Cardiac muscle cell (in vitro differentiated cells and primary cell): ENCODE measurements at regions not wholly inside any gene's neighbourhood (a gene's known extent, or its start where the extent isn't known, plus 50 kb on each side); places are given as distances from the start of the nearest gene placed in this dataset.

Experiments
- DNase-seq, 2 donors: peaks; one replicate each; pipeline versions ENCODE4 v3.0.0 to v3.0.0-alpha.2; 2010 to 2017; ENCODE audit warnings: low read depth in 1 of 2, low spot score in 1 of 2
- H3K27ac ChIP-seq: fragments of 200-600 bp; sonication (generic); 2 replicates; pipeline ENCODE4 v1.5.1; 2016
- H3K27me3 ChIP-seq: fragments of 200-600 bp; sonication (generic); 2 replicates; pipeline ENCODE4 v1.6.0; 2016; ENCODE audit warnings: control low read depth
- H3K36me3 ChIP-seq: fragments of 200-600 bp; sonication (generic); 2 replicates; pipeline ENCODE4 v1.5.1; 2016; ENCODE audit warnings: control low read depth
- H3K4me1 ChIP-seq: fragments of 200-600 bp; sonication (generic); 2 replicates; pipeline ENCODE4 v1.8.1; 2017; ENCODE audit warnings: low read depth, mild to moderate bottlenecking, mixed run types
- H3K4me3 ChIP-seq: fragments of 200-600 bp; sonication (generic); 2 replicates; pipeline ENCODE4 v1.5.1; 2016; ENCODE audit warnings: mild to moderate bottlenecking
- H3K9me3 ChIP-seq: fragments of 200-600 bp; sonication (generic); 2 replicates; pipeline ENCODE4 v1.5.1; 2017; ENCODE audit warnings: low read depth, mild to moderate bottlenecking, control low read depth
- TF ChIP-seq, protein P1 (sequence below): IDR thresholded peaks from 2 replicates; pipeline ENCODE4 v1.5.1; 2012; ENCODE audit warnings: low read depth, mild to moderate bottlenecking, low read length

DNA sequence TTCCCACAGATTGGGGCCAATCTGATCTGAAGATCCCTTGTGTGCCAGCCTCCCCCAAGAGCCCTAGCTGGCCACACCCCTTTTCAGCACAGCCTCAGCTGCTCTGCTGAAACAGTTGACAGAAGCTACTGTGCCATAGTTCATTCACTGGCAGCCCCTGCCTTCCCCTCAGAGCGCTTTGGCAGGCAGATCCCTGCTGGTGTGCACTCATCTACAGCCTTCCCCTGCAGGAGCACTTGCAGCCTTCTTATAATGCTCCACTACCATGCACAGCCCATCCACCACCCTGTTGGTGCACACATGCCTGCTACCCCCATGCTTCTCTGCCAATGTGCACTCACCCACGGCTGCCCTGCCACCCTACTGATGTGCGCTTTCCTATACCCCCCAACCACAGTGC, 471.3 kb downstream of the MTRR start:
- H3K27me3 ChIP-seq, result no peaks in the 10 kb centered on the region
- H3K36me3 ChIP-seq, result no peaks in the 10 kb centered on the region
- no peak overlapping the region for H3K27ac ChIP-seq
- no peak overlapping the region for H3K4me3 ChIP-seq
- TF ChIP-seq, protein P1, sequence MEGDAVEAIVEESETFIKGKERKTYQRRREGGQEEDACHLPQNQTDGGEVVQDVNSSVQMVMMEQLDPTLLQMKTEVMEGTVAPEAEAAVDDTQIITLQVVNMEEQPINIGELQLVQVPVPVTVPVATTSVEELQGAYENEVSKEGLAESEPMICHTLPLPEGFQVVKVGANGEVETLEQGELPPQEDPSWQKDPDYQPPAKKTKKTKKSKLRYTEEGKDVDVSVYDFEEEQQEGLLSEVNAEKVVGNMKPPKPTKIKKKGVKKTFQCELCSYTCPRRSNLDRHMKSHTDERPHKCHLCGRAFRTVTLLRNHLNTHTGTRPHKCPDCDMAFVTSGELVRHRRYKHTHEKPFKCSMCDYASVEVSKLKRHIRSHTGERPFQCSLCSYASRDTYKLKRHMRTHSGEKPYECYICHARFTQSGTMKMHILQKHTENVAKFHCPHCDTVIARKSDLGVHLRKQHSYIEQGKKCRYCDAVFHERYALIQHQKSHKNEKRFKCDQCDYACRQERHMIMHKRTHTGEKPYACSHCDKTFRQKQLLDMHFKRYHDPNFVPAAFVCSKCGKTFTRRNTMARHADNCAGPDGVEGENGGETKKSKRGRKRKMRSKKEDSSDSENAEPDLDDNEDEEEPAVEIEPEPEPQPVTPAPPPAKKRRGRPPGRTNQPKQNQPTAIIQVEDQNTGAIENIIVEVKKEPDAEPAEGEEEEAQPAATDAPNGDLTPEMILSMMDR, result no peak
- H3K9me3 ChIP-seq, result no peaks in the 10 kb centered on the region
- H3K4me1 ChIP-seq, result no peaks in the 10 kb centered on the region
- DNase-seq, result peak; percentile 0 to 10

DNA sequence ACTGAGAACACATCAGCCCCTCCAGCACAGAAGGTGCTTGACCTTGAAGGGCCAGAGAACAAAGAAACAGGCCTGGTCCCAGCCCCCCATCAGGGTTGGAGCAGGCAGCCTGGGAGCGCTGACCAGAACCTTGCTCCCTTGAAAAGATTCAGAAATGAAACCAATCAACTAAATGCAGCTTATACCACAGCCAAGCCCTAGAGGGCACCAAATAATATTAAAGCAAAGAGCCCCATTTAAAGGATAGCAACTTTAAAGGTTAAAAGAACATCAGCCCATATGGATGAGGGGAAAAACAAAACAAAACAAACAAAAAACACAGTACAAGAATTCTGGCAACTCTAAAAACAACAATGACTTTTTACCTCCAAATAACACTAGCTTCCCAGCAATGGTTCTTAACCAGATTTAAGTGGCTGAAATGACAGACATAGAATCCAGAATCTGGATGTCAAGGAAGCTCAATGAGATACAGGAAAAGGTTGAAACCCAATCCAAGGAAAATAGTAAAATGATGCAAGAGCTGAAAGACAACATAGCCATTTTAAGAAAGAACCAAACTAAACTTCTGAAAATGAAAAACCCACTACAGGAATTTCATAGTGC, 471.9 kb downstream of the MTRR start:
- Histone ChIP-seq H3K27ac (no peak overlapping the region), H3K9me3 (no peaks in the 10 kb centered on the region), H3K4me3 (no peak overlapping the region), H3K4me1 (no peaks in the 10 kb centered on the region), H3K27me3 (no peaks in the 10 kb centered on the region), H3K36me3 (no peaks in the 10 kb centered on the region)
- DNase-seq, result peak; percentile 26 to 60
- TF ChIP-seq, protein P1, result peak; percentile 61

DNA sequence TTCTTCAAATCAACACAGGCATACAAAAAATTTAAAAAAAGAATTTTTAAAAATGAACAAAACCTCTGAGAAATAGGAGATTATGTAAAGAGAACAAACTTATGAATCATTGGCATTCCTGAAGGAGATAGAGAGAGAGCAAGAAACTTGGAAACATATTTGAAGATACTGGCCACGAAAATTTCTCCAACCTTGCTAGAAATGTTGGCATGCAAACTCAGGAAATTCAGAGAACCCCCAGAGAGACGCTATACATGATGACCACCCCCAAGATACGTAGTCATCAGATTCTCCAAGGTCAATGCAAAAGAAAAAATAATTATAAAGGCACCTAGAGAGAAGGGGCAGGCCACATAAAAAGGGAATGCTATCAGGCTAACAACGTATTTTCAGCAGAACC, 472.5 kb downstream of the MTRR start:
- peak in 1 of 2 donors; percentile 73 for DNase-seq
- H3K36me3 ChIP-seq, result no peaks in the 10 kb centered on the region
- TF ChIP-seq, protein P1, result no peak
- H3K4me3 ChIP-seq, result no peak overlapping the region
- H3K27ac ChIP-seq, result no peak overlapping the region
- H3K9me3 ChIP-seq, result no peaks in the 10 kb centered on the region
- no peaks in the 10 kb centered on the region for H3K4me1 ChIP-seq
- H3K27me3 ChIP-seq, result no peaks in the 10 kb centered on the region

DNA sequence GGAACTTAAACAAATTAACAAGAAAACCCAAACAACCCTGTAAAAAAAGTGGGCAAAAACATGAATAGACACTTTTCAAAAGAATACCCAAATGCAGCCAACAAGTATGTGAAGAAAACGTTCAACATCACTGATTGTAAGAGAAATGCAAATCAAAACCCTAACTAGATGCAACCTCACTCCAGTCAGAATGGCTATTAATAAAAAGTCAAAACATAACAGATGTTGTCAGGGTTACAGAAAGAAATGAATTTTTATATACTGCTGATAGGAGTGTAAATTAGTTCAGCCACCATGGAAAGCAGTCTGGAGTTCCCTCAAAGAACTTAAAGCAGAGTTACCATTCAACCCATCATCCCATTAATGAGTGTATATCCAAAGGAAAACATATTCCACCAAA, 479.0 kb downstream of the MTRR start:
- Histone ChIP-seq H3K27ac (no peak overlapping the region), H3K4me3 (no peak overlapping the region), H3K36me3 (no peaks in the 10 kb centered on the region), H3K9me3 (no peaks in the 10 kb centered on the region), H3K4me1 (no peaks in the 10 kb centered on the region), H3K27me3 (no peaks in the 10 kb centered on the region)
- DNase-seq, result no peak
- TF ChIP-seq, protein P1, result no peak

- H3K4me3 ChIP-seq, result no peak overlapping the region
- DNase-seq, result no peak
Observed at GRCh38 chr5:8349855-8350254, 480.9 kb downstream of the MTRR start.

More at GRCh38 chr5:8349855-8350254, 480.9 kb downstream of the MTRR start:
- TF ChIP-seq, protein P1, result no peak
- H3K27me3 ChIP-seq, result no peaks in the 10 kb centered on the region
- H3K27ac ChIP-seq, result no peak overlapping the region
- no peaks in the 10 kb centered on the region for H3K9me3 ChIP-seq
- H3K36me3 ChIP-seq, result no peaks in the 10 kb centered on the region
- H3K4me1 ChIP-seq, result no peaks in the 10 kb centered on the region
